Glutamatergic neuron (in vitro differentiated cells): ENCODE measurements at regions not wholly inside any gene's neighbourhood (a gene's known extent, or its start where the extent isn't known, plus 50 kb on each side); places are given as distances from the start of the nearest gene placed in this dataset.

Experiments used
- DNase-seq: peaks from one replicate; pipeline ENCODE4 v3.0.0; 2022
- H3K27ac Mint-ChIP-seq: one replicate; pipeline ENCODE4 v1.8.0; 2020; ENCODE audit warnings: mild to moderate bottlenecking, mixed read lengths, inconsistent platforms; ENCODE audit not compliant: unreplicated experiment
- H3K27me3 Mint-ChIP-seq: one replicate; pipeline ENCODE4 v1.8.0; 2020; ENCODE audit warnings: mild to moderate bottlenecking, moderate library complexity, mixed read lengths, inconsistent platforms; ENCODE audit not compliant: unreplicated experiment
- H3K36me3 Mint-ChIP-seq: one replicate; pipeline ENCODE4 v1.8.0; 2020; ENCODE audit warnings: mild to moderate bottlenecking, mixed read lengths, inconsistent platforms; ENCODE audit not compliant: unreplicated experiment
- H3K4me1 Mint-ChIP-seq: one replicate; pipeline ENCODE4 v1.8.0; 2020; ENCODE audit warnings: mild to moderate bottlenecking, low read depth, mixed read lengths, inconsistent platforms; ENCODE audit not compliant: unreplicated experiment
- H3K4me3 Mint-ChIP-seq: one replicate; pipeline ENCODE4 v1.8.0; 2020; ENCODE audit warnings: mild to moderate bottlenecking, mixed read lengths, inconsistent platforms; ENCODE audit not compliant: unreplicated experiment
- H3K9me3 Mint-ChIP-seq: one replicate; pipeline ENCODE4 v1.8.0; 2020; ENCODE audit warnings: mild to moderate bottlenecking, moderate library complexity, mixed read lengths, inconsistent platforms; ENCODE audit not compliant: unreplicated experiment
- CTCF ChIP-seq: fragments of 200-600 bp; sonication (generic); IDR thresholded peaks from one replicate; pipeline ENCODE4 v1.5.0; 2021; ENCODE audit not compliant: partially characterized antibody, unreplicated experiment

- Mint-ChIP-seq H3K36me3 (peaks cover 5% of the 10 kb centered on the region), H3K9me3 (no peaks in the 10 kb centered on the region), H3K4me1 (no peaks in the 10 kb centered on the region), H3K27me3 (peaks cover 1% of the 10 kb centered on the region), H3K4me3 (no peak overlapping the region), H3K27ac (no peak overlapping the region)
- no peak for DNase-seq
- no peak for TF ChIP-seq CTCF
Observed at GRCh38 chr10:105534086-105534485, 893.0 kb downstream of the SORCS3 start.

GRCh38 chr10:105516511-105516910, 875.4 kb downstream of the SORCS3 start:
- H3K36me3 Mint-ChIP-seq, result no peaks in the 10 kb centered on the region

GRCh38 chr10:105514106-105514505, 873.0 kb downstream of the SORCS3 start:
- DNase-seq, result no peak
- peaks cover 4% of the 10 kb centered on the region for H3K4me1 Mint-ChIP-seq
- TF ChIP-seq CTCF, result no peak
- H3K27me3 Mint-ChIP-seq, result no peaks in the 10 kb centered on the region
- no peaks in the 10 kb centered on the region for H3K36me3 Mint-ChIP-seq
- H3K4me3 Mint-ChIP-seq, result no peak overlapping the region
- H3K9me3 Mint-ChIP-seq, result no peaks in the 10 kb centered on the region
- no peak overlapping the region for H3K27ac Mint-ChIP-seq

More at GRCh38 chr10:105516511-105516910, 875.4 kb downstream of the SORCS3 start:
- Mint-ChIP-seq H3K27ac (no peak overlapping the region), H3K4me3 (no peak overlapping the region), H3K27me3 (no peaks in the 10 kb centered on the region), H3K9me3 (no peaks in the 10 kb centered on the region), H3K4me1 (peaks cover 4% of the 10 kb centered on the region)
- no peak for DNase-seq
- TF ChIP-seq CTCF, result no peak

GRCh38 chr10:105509517-105509916, 868.4 kb downstream of the SORCS3 start:
- Mint-ChIP-seq H3K27ac (no peak overlapping the region), H3K4me3 (no peak overlapping the region)
- no peak for TF ChIP-seq CTCF

GRCh38 chr10:105506262-105506661, 865.2 kb downstream of the SORCS3 start:
- peaks cover 16% of the 10 kb centered on the region for H3K4me1 Mint-ChIP-seq
- H3K36me3 Mint-ChIP-seq, result no peaks in the 10 kb centered on the region
- peak overlapping the region; percentile 22 for H3K27ac Mint-ChIP-seq
- no peaks in the 10 kb centered on the region for H3K27me3 Mint-ChIP-seq
- H3K4me3 Mint-ChIP-seq, result no peak overlapping the region
- no peak for DNase-seq
- H3K9me3 Mint-ChIP-seq, result no peaks in the 10 kb centered on the region
- no peak for TF ChIP-seq CTCF

More at GRCh38 chr10:105509517-105509916, 868.4 kb downstream of the SORCS3 start:
- Mint-ChIP-seq H3K9me3 (no peaks in the 10 kb centered on the region), H3K27me3 (no peaks in the 10 kb centered on the region), H3K4me1 (peaks cover 20% of the 10 kb centered on the region), H3K36me3 (no peaks in the 10 kb centered on the region)
- no peak for DNase-seq
